ENCODE measurements at regions not wholly inside any gene's neighbourhood (a gene's known extent, or its start where the extent isn't known, plus 50 kb on each side); places are given as distances from the start of the nearest gene placed in this dataset.

- TF ChIP-seq EZH2 (IDR thresholded peaks at IDR 0.05) = no peak
- no peak for TF ChIP-seq POLR2AphosphoS5 (IDR thresholded peaks at IDR 0.05; ENCODE audit: borderline replicate concordance, low read depth, low read length)
Observed at GRCh38 chr17:27389542-27390140, 66.6 kb upstream of the KSR1 start.

Data from SK-N-MC (cell line).